Dendritic cell treated with granulocyte-macrophage colony-stimulating factor and Interleukin-4, amounts not matched to agents 40 ng/mL and 50 ng/mL, for 4 days (primary cell): ENCODE measurements at regions not wholly inside any gene's neighbourhood (a gene's known extent, or its start where the extent isn't known, plus 50 kb on each side); places are given as distances from the start of the nearest gene placed in this dataset.

Source experiments
- H3K27ac Mint-ChIP-seq: one replicate; pipeline ENCODE4 v1.8.0; 2022; ENCODE audit warnings: mild to moderate bottlenecking, mixed read lengths
- H3K27me3 Mint-ChIP-seq: one replicate; pipeline ENCODE4 v1.8.0; 2022; ENCODE audit warnings: mild to moderate bottlenecking, mixed read lengths
- H3K36me3 Mint-ChIP-seq: one replicate; pipeline ENCODE4 v1.8.0; 2022; ENCODE audit warnings: low read depth, mixed read lengths
- H3K4me1 Mint-ChIP-seq: one replicate; pipeline ENCODE4 v1.8.0; 2022; ENCODE audit warnings: low read depth, mixed read lengths
- H3K4me3 Mint-ChIP-seq: one replicate; pipeline ENCODE4 v1.8.0; 2022; ENCODE audit warnings: mild to moderate bottlenecking, moderate library complexity, mixed read lengths
- H3K9me3 Mint-ChIP-seq: one replicate; pipeline ENCODE4 v1.8.0; 2022; ENCODE audit warnings: mixed read lengths
- intact Hi-C: fragments of 100-400 bp; cut with micrococcal nuclease; formaldehyde crosslinking; loops from one replicate; pipeline ENCODE4 v1.15.0; 2022

DNA sequence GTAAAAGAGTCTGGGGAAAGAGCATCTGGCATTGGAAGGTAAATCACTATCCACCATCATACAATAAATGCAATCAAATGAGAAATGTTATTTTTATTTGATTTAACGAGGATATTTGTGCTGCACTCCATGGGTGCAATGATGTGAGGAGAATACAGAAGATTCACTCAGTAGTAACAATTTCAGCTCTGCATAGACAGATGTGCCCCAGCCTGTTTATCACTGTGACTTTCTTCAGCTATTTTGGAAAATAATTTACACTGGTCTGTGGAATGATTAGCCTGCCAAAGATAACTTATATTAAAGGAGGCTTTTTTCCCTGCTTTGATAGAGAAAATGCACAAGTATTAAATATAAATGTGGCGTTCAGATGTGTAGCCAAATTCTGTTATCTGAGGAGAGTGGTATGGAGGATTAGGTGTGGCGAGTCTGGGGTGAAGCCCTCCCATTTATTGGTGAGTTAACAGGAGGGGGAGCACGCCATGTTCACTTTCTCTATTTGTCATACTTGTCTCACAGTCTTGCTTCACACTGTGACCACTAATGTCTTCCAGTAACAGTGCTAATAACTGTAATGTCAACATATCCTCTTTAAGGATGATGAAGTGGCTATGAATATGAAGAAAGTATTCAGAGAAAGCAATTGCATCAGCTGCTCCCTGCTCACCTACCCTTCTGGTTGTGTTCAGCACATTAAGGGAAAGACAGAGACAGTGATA is 645.6 kb downstream of the MMUT start:
- no peaks in the 10 kb centered on the region for H3K27me3 Mint-ChIP-seq
- intact Hi-C loops, result no loop called here
- H3K27ac Mint-ChIP-seq, result no peak overlapping the region
- H3K36me3 Mint-ChIP-seq, result no peaks in the 10 kb centered on the region
- H3K4me1 Mint-ChIP-seq, result no peaks in the 10 kb centered on the region
- peaks cover 8% of the 10 kb centered on the region for H3K9me3 Mint-ChIP-seq
- no peak overlapping the region for H3K4me3 Mint-ChIP-seq

DNA sequence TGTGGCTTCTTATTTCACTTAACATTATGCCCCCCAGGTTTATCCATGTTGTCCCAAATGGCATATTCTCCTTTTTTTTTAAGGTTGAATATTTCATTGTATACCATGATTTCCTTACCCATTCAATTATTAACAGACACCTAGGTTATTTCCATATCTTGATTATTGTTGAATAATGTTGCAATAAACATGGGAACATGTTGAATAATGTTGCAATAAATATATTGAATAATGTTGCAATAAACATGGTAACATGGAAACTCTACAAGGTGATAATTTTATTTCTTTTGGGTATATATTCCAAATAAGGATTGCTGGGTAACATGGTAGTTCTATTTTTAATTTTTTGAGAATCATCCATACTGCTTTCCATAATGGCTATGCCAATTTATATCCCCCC is 648.1 kb downstream of the MMUT start:
- H3K27me3 Mint-ChIP-seq, result no peaks in the 10 kb centered on the region
- no peaks in the 10 kb centered on the region for H3K36me3 Mint-ChIP-seq
- H3K27ac Mint-ChIP-seq, result no peak overlapping the region
- no peaks in the 10 kb centered on the region for H3K4me1 Mint-ChIP-seq
- intact Hi-C loops, result no loop called here
- no peak overlapping the region for H3K4me3 Mint-ChIP-seq
- peaks cover 8% of the 10 kb centered on the region for H3K9me3 Mint-ChIP-seq

- no peaks in the 10 kb centered on the region for H3K36me3 Mint-ChIP-seq
- intact Hi-C loops, result no loop called here
- no peaks in the 10 kb centered on the region for H3K9me3 Mint-ChIP-seq
- no peak overlapping the region for H3K27ac Mint-ChIP-seq
- no peaks in the 10 kb centered on the region for H3K27me3 Mint-ChIP-seq
- H3K4me3 Mint-ChIP-seq, result no peak overlapping the region
- H3K4me1 Mint-ChIP-seq, result no peaks in the 10 kb centered on the region
Measured at GRCh38 chr6:48813836-48814235, 649.2 kb downstream of the MMUT start.

DNA sequence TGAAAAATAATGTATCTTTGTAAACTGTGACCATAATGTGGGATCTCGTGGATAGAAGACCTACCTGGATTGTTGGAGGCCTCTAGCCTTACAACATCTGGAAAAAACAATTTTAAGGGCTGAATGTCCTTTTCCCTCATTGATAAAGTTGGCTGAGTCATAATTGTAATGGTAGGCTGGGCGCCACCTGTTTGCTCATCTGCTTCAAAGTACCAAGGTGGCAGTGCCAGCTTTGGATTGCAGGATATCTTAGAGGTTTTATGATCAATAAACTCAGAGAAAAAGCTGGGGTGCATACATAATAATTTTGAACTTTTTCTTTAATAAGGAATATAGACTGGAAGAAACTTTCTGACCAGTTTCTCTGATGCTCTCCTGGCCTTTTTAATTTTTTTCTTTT is 653.4 kb downstream of the MMUT start:
- intact Hi-C loops, result no loop called here
- no peaks in the 10 kb centered on the region for H3K4me1 Mint-ChIP-seq

DNA sequence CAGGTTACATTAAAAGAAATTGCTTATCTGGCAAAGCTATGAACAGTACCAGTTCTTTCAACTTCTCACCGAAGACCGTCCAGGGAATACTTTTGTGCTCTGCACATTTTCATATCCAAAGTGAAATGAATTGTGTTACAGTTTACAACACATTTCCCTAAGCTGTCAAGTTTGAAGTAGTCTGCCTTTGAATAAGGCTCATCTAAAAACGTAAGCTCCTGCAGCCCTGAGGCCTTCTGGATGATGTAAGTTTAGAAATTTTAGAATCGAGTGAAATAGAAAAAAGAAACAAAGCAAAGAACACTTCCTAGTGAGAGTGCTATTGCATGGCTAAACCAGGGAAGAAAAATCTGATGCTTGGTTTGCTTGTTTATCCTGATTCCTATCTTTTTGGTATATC is 653.8 kb downstream of the MMUT start:
- H3K4me3 Mint-ChIP-seq, result no peak overlapping the region
- H3K9me3 Mint-ChIP-seq, result no peaks in the 10 kb centered on the region
- H3K4me1 Mint-ChIP-seq, result no peaks in the 10 kb centered on the region
- no peak overlapping the region for H3K27ac Mint-ChIP-seq
- H3K27me3 Mint-ChIP-seq, result no peaks in the 10 kb centered on the region
- no peaks in the 10 kb centered on the region for H3K36me3 Mint-ChIP-seq
- intact Hi-C loops, result no loop called here

More for the DNA sequence above, 653.4 kb downstream of the MMUT start:
- Mint-ChIP-seq H3K27me3 (no peaks in the 10 kb centered on the region), H3K27ac (no peak overlapping the region), H3K36me3 (no peaks in the 10 kb centered on the region), H3K4me3 (no peak overlapping the region), H3K9me3 (no peaks in the 10 kb centered on the region)

- Mint-ChIP-seq H3K9me3 (no peaks in the 10 kb centered on the region), H3K4me1 (no peaks in the 10 kb centered on the region), H3K36me3 (no peaks in the 10 kb centered on the region), H3K27ac (no peak overlapping the region), H3K27me3 (no peaks in the 10 kb centered on the region), H3K4me3 (no peak overlapping the region)
- intact Hi-C loops, result no loop called here
Measured at GRCh38 chr6:48798296-48798695, 664.8 kb downstream of the MMUT start.

- no peaks in the 10 kb centered on the region for H3K27me3 Mint-ChIP-seq
- no peak overlapping the region for H3K4me3 Mint-ChIP-seq
- no peak overlapping the region for H3K27ac Mint-ChIP-seq
- H3K4me1 Mint-ChIP-seq, result no peaks in the 10 kb centered on the region
- intact Hi-C loops, result no loop called here
- H3K9me3 Mint-ChIP-seq, result peaks cover 15% of the 10 kb centered on the region
- H3K36me3 Mint-ChIP-seq, result no peaks in the 10 kb centered on the region
Measured at GRCh38 chr6:48782225-48782624, 671.2 kb upstream of the PTCHD4 start.

DNA sequence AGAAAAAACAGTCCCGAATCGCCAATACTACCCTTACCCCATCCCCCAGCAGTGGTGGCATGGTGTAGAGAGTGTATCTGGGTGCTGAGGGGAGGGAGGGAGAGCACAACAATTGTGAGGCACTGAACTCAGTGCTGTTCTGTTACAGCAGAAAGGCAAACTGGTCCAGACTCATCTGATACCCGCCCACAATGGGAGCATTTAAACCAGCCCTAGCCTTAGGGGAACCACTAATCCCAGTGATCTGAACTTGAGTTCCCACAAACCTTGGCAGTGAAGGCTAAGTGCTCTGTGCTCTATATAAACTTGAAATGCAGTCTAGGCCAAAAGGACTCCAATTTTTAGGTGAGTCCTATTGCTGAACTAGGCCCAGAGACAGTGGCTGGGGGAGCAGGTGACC is 666.4 kb upstream of the PTCHD4 start:
- H3K27ac Mint-ChIP-seq, result no peak overlapping the region
- H3K4me1 Mint-ChIP-seq, result no peaks in the 10 kb centered on the region
- H3K4me3 Mint-ChIP-seq, result no peak overlapping the region

GRCh38 chr6:48775157-48775556 is 664.2 kb upstream of the PTCHD4 start:
- Mint-ChIP-seq H3K4me1 (no peaks in the 10 kb centered on the region), H3K27me3 (no peaks in the 10 kb centered on the region), H3K27ac (no peak overlapping the region), H3K9me3 (peaks cover 15% of the 10 kb centered on the region), H3K36me3 (no peaks in the 10 kb centered on the region), H3K4me3 (no peak overlapping the region)
- intact Hi-C loops, result no loop called here

More for the DNA sequence above, 666.4 kb upstream of the PTCHD4 start:
- no peaks in the 10 kb centered on the region for H3K27me3 Mint-ChIP-seq
- no peaks in the 10 kb centered on the region for H3K36me3 Mint-ChIP-seq
- intact Hi-C loops, result no loop called here
- peaks cover 15% of the 10 kb centered on the region for H3K9me3 Mint-ChIP-seq

DNA sequence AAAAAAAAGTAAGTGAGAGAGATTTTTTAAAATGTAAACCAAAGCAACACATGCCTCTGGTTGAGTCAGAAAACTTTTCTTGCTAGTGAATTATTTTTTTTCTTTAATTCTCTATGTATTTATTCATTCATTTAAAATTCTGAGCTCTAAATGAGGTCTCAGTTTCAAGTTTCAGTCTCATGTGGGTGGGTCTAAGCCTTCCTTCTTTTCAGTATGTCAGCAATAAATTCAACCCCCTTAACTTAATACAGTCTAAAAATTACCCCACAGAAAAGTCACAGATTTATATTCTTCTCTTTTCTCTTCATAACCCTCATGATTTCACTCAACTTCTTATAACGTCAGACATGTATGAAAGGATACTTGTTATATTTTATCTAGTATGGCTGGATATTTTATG is 663.3 kb upstream of the PTCHD4 start:
- Mint-ChIP-seq H3K36me3 (no peaks in the 10 kb centered on the region), H3K9me3 (peaks cover 13% of the 10 kb centered on the region), H3K27ac (no peak overlapping the region), H3K4me1 (no peaks in the 10 kb centered on the region), H3K4me3 (no peak overlapping the region), H3K27me3 (no peaks in the 10 kb centered on the region)
- intact Hi-C loops, result no loop called here

- intact Hi-C loops, result loop anchor here (5.0 kb wide), 1 partner anchor 979 kb away; no protein-coding TSS in a partner anchor
Measured at GRCh38 chr6:48766349-48766748, 655.4 kb upstream of the PTCHD4 start.

DNA sequence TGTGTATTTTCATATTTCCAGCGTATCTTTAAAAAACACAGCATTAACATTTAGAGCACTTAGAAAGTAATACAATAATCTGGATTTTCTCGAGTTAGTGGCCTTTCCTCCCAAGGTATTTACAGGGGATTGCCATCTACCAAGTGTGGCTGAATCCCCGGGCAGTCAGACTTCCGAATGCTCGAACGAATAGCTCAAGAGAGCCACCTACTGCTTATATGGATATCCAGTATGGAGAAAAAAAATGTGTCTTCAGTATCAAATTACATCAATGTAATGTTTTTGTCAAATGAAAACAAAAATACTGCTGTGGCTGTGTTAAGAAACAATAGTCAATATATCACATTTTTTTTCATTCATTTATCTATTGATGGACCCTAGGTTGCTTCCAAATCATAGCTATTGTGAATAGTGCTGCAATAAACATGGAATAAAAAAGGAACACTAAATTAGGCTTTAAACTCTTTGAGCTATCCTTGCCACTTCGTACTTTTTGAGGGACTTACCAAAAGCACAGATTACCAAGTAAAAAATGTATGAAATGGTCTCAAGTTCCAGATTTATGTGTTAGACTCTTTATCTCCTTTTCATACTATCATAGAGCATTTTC is 654.5 kb upstream of the PTCHD4 start:
- H3K9me3 Mint-ChIP-seq, result no peaks in the 10 kb centered on the region
- H3K36me3 Mint-ChIP-seq, result no peaks in the 10 kb centered on the region
- intact Hi-C loops, result loop anchor here (5.0 kb wide), 1 partner anchor 978 kb away; no protein-coding TSS in a partner anchor
- no peaks in the 10 kb centered on the region for H3K4me1 Mint-ChIP-seq
- no peak overlapping the region for H3K27ac Mint-ChIP-seq
- no peaks in the 10 kb centered on the region for H3K27me3 Mint-ChIP-seq
- H3K4me3 Mint-ChIP-seq, result no peak overlapping the region

More at GRCh38 chr6:48766349-48766748, 655.4 kb upstream of the PTCHD4 start:
- H3K4me3 Mint-ChIP-seq, result no peak overlapping the region
- H3K36me3 Mint-ChIP-seq, result no peaks in the 10 kb centered on the region
- no peaks in the 10 kb centered on the region for H3K9me3 Mint-ChIP-seq
- H3K4me1 Mint-ChIP-seq, result no peaks in the 10 kb centered on the region
- H3K27me3 Mint-ChIP-seq, result no peaks in the 10 kb centered on the region
- no peak overlapping the region for H3K27ac Mint-ChIP-seq

DNA sequence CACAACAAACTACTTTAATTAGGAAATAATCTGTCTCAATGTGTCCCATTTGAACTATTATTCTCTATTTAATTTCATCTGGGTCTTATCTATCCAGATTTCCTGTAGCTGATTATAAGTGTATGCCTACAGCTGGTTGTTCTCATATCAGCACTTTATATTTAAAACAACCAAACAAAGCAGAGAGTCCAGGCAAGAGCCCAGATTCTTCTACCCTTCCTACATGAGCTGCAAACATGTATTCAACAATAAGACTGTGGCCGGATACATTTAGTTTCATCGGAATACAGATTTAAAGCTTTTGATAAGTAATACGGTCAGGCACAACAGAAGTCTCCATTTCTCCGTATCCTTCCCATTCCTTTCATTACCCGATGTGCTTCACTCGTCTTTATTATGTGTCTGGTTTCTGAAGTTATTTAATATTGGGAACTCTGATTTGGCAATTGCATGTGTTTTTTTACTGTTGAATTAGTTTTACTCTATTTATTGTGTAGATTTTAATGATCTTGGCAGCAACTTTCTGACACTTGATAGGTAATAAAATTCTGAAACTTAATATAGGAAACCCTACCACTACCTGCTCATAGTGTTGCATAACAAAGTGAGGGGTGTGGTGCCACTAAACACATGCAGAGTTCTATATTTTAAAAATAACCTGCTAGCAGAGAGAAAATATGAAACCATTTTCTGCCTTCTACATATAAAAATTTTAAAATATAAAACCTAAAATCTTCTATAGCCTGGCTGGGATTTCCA is 653.5 kb upstream of the PTCHD4 start:
- Mint-ChIP-seq H3K4me1 (no peaks in the 10 kb centered on the region), H3K9me3 (no peaks in the 10 kb centered on the region), H3K36me3 (no peaks in the 10 kb centered on the region), H3K27me3 (no peaks in the 10 kb centered on the region), H3K4me3 (no peak overlapping the region), H3K27ac (no peak overlapping the region)
- intact Hi-C loops, result loop anchor here (5.0 kb wide), 1 partner anchor 977 kb away; no protein-coding TSS in a partner anchor

DNA sequence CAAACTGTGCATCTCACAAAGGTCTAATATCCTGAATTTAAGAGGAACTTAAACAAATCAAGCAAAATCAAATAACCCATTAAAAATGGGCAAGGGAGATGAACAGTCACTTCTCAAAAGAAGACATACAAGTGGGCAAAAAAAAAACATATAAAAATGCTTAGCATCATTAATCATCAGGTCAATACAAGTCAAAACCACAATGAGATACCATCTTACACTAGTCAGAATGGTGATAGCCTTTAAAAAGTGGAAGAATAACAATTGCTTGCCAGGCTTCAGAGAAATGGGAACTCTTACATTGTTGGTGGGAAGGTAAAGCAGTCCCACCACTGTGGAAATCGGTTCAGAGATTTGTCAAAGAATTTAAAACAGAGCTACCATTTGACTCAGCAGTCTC is 646.7 kb upstream of the PTCHD4 start:
- H3K4me1 Mint-ChIP-seq, result no peaks in the 10 kb centered on the region
- H3K36me3 Mint-ChIP-seq, result no peaks in the 10 kb centered on the region
- no peaks in the 10 kb centered on the region for H3K9me3 Mint-ChIP-seq
- intact Hi-C loops, result no loop called here
- no peaks in the 10 kb centered on the region for H3K27me3 Mint-ChIP-seq
- no peak overlapping the region for H3K4me3 Mint-ChIP-seq
- H3K27ac Mint-ChIP-seq, result no peak overlapping the region
